T-helper 1 cell (primary cell): ENCODE measurements at regions not wholly inside any gene's neighbourhood (a gene's known extent, or its start where the extent isn't known, plus 50 kb on each side); places are given as distances from the start of the nearest gene placed in this dataset.
"Not testable (repeated sequence)": the region's sequence is repeated elsewhere in the genome, so short reads cannot be mapped to it uniquely, and the experiment has no call there.

ENCODE experiments used
- DNase-seq, 5 donors: peaks; one replicate each; pipeline ENCODE4 v3.0.0-alpha.2; 2012 to 2020

DNA sequence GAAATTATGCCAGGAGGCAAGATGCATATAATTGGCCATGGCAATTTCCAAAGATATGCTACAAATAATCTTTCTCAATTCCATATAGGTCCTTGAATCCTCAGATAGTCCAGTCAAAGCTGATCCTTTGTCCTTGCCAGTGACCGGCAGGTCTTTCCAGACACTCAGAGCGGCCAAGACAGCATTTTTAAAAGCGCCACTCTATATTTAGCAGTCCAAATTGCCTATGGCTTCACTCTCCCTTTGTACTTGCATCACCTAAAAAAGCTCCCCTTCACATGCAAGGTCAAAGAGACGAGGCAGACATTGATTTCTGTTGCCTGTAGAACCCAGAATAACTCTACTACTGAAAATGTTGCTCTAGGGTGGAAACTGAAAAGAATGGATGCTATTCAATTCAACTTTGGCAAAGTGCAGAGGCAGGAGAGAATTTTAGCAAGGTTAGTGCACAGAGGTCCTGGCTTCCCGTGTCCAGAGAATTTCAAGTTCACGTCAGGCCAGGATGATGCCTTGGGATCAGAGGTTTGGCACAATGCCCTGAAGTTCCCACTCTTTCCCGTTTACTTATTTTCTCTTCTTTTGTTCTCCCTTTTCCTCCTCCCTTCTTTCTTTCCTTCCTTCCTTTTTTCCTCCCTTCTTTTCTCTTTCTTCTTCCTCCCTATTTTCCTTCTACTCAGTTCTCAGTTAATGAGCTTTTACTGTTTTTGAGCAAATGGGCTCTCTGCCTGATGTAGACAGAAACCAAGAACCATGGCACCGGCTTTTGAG lies 108.5 kb downstream of the KCNK1 start:
- DNase-seq = no peak

DNA sequence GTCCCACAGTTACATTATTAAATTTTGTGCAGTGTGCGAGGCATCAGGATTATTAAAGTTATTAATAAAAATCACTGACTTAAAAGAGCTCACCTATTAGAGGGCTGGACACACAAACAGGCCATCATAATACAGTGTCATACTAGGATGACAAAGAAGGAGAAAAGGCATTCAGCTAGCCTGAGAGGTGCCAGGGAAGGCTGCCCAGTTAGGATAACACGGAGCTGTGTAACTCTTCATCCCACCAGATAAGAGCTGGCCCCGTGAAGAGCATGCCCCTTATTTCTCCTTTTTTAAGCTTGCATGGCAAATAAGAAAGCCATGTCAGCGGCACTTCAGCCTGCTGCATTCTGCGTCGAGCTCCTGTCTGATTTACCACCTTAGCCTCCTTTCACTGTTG lies 109.5 kb downstream of the KCNK1 start:
- no peak for DNase-seq

DNA sequence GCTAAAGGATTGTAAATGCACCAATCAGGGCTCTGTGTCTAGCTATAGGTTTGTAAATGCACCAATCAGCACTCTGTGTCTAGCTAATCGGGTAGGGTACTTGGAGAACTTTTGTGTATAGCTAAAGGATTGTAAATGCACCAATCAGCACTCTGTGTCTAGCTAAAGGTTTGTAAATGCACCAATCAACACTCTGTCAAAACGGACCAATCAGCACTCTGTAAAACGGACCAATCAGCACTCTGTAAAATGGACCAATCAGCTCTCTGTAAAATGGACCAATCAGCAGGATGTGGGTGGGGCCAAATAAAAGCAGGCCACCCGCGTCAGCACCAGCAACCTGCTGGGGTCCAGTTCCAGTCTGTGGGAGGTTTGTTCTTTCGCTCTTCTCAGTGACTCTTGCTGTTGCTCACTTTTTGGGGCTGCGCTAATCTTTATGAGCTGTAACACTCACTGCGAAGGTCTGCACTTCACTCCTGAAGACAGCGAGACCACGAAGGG lies 110.3 kb downstream of the KCNK1 start:
- DNase-seq = not testable (repeated sequence)

DNA sequence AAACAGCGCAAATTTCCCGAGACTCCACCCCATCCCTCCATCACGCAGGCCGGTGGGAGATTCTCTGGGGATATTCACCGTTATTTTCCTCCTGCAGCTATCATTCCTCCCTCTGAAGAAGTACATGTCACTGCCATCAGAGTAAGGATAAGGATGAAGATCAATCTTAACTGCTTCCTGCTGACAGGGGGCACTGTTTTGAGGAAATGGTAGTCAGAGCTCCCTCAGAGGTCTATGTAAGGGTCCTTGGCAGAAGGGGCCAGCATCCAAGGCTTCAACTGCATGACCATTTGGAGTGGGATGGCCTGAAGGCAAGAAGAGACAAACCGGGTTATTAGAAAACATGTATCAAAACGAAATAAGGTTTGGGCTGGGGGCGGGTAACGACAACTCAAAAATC lies 111.5 kb downstream of the KCNK1 start:
- DNase-seq = no peak

DNA sequence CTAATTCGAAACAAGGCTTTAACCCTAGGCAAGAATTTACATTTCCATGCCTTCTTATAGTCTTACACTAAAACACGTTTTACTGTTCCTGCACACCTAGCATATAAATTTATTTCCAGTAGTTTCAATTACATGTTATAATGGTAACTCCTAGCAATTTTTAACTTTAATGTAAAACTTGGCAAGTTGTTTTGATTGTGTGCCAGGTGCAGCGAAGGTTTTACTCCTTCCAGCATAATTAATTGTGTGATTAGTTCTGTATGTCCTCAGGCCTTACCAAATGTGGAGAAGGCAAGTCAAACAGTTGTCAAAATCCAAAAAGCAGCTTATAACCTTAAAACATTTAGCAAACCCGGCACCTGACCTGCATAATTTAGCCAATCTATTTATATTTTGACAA lies 114.8 kb downstream of the KCNK1 start:
- DNase-seq = no peak

DNA sequence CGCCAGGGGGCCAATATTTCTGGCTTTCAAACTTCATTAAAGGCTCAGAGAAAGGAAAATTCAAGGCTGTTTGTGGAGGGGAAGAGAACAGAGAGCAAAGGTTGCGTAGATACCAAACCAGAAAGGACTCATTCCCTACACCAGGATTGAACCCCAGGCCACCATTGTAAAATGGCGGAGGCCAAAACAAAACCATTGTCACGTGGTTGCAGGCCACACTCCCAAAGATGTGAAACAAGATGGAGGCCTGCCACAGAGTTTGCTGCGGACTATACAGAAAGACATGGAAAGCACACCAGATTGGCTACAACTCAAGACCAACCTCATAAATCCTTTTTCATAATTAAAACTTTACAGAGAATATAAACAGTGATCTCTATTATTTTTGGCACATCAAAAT lies 116.5 kb downstream of the KCNK1 start:
- DNase-seq = no peak

DNA sequence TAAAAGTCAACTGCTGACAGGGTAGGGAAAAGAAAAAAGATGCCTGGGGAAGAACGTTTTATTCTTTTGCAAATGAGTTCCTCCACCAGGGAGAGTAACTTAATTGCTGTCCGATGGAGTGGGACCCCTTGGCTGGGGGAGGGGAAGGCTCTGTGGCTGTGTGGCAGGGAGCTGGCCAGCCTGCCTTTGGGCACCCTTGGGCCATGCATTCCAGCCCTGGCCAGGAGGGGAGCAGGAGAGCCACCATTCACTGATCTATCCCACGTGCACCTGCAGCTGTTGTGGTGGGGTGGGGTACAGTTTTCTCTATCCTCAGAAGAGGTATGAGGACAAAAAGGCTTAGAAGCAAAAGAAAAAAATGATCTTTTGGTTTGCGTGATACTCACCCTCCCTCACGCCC lies 116.9 kb downstream of the KCNK1 start:
- no peak for DNase-seq

DNA sequence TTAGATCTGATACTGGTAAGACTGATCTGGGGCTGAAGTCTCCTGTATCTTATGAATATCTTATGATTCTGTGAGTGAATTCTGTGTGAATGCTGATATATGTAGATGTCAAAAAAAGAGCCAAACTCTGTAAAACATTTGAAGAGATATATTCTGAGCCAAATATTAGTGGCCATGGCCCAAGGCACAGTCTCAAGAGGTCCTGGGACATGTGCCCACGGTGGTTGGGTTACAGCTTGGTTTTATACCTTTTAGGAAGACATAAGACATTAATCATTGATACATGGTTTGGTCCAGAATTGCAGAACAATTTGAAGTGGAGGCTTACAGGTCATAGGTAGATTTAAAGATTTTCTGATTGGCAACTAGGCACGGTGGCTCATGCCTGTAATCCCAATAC lies 118.3 kb downstream of the KCNK1 start:
- DNase-seq = no peak

DNA sequence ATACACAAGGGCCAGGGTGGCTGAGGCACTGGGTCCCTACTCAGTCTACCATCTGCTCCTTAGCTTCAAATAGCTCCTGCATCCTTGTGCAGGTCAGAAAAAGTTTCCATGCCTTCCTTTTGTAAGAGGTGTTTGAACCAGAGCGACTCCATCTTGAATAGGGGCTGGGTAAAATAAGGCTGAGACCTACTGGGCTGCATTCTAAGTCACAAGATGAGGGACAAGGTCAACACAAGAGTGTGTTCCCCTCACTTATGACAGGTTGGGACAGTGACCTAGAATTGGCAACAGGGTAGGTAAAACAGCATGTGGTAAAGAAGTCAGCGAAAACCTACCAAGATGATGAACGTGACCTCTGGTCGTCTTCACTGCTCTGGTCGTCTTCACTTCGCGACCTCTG lies 120.5 kb downstream of the KCNK1 start:
- no peak for DNase-seq

DNA sequence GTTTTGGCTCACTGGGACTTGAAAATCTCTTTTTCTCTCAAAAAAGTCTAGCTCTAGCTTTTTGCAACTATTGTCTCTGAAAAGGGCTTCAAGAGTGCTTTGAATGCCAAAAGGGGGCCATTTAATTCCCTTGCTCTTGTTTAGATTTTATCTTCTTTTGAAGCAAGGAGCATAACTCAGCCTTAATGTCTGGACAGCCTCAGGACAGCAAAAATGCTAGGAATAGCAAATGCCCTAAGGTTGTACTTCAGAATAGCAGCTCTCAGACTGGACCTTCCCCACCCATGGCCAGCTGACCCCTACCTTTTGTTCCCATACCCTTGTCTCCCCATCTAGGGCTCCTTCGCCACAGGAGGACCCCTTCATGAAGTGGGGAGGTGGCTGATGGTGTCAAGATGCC lies 121.4 kb downstream of the KCNK1 start:
- no peak for DNase-seq

DNA sequence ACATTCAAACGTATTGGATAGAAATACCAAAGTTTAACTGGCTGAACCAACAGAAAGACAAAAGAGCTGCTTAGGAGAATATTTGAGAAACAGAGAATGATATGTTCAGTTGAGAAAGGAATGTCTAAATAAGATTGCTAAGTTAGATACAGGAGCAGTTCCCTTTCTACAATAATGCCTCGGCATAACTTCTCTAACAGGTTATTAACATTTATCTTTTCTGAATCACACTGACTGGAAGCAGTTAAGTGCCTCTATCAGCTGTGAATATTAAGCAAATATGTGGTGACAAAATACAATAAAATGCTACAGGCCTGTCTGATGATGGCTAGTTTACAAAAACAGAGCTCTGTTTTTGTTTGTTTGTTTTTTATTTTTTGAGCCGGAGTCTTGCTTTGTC lies 121.9 kb downstream of the KCNK1 start:
- no peak for DNase-seq

DNA sequence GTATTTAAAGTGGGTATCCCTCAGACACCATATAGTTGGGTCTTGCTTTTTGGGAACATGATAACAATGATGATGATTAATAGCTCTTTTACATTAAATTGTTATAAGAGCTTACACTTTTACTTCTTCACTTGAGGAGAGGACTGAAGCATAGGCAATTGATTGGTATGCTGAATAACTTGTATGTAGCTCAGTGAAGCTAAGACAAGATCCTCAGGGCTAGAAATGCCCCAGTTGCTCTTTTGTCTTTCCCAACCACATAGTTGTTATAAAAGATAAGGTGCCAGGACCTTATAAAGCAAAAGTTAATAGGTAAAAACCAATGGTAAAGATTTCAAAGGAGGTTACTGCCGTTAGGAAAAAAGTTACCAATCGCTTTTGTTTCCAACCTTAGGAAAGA lies 123.4 kb downstream of the KCNK1 start:
- DNase-seq = no peak

DNA sequence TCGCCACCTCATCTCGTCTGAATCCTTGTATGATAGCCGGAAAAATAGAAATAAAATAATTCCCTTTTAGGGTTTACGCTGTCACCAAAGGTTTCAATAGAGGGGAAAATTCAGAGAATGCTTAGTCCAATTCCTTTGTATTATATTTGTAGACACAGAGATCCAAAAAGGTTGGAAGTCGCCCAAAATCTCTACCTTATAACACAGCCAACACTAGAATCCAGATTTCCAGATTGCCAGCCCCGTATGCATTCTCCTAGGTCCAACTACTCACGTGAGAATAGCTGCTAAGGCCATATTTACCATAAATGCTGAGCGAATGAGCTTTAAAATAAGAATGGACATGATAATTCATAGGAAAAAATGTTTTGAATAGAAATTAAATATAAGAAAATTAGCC lies 124.5 kb downstream of the KCNK1 start:
- DNase-seq = no peak

DNA sequence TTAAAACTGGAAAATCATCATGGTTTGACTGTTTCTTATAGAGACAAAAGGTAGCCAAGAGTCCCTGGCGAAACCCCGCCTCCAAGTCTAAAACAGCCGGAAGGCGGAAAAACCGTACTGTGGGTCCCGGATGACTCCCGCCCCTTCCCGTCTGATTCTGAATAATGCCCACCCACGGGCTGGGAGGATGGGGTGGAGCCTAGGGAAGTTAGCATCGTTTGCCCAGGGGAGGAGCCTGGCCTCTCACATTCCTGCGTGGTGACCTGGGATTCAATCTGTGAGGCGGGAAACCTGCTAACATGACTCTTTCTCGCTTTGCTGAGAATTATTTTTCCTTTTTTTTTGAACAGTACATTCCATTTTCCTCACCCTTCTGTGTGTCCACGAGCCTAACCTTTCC lies 124.9 kb downstream of the KCNK1 start:
- no peak for DNase-seq

DNA sequence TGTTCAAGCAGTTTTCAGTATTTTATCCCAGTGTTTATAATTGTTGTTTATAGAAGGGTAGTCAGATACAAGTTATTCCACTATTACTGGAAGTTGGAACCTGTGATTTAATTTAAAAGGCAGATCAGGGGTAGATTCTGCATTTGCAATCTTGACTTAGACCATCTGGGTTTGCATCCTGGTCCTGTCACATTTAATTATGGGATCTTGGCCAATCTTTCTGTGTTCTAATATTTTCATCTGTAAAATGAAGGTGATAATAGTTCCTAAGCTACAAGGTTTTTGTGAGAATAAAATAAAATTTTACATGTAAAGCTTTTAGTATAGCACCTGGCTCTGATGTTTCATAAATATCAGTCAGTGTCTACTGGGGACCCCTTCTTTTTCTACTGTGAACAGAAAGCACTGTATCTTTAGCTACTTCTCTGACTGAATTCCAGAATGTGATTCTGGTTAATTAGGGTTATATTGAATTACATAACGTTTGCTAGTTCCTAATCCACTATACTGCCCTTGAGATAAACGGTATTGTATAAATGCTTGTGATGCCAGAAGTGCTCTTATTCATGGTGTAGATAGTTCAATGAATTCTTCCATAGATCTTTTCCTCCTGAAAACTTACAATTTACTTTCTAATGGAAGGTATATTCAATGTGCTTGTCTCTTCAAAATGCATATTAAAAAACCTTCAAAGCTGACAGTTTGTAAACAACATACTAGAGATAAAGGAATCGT lies 131.0 kb downstream of the KCNK1 start:
- DNase-seq = no peak

DNA sequence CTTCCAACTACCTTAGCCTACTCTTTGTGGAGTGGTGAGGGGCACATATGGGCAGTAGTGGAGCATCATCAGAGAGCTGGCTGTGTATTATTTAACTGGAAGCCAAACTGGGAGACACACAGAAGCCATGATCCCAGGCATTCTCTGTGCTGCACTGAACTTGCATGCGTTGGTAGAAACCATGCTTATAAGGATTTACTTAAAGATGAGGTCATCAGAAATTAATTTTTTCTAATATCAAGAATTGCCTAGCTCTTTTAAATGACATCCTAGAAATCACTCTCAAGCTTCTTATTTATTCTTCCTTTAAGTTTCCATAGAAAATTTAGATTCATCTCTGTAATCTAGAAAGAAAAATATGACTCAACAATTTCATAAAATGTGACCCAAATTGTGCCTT lies 136.2 kb downstream of the KCNK1 start:
- no peak for DNase-seq

DNA sequence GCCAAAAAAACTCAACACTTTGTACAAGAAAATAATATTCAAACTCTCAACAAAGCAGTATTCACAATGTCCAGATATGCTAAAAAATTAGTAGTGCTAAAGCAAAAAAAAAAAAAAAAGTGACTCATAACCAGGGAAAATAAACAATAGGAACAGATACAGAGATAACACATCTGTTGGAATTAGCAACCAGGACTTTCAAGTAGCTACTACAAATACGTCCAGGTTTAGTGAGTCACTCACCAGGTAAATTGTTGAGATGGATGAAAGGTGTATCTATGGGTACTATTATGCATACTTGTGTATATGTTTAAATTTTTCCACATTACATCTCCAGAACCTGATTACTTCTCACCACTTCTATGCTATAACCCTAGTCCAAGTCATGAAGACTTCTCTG lies 144.8 kb upstream of the SLC35F3 start:
- no peak for DNase-seq

DNA sequence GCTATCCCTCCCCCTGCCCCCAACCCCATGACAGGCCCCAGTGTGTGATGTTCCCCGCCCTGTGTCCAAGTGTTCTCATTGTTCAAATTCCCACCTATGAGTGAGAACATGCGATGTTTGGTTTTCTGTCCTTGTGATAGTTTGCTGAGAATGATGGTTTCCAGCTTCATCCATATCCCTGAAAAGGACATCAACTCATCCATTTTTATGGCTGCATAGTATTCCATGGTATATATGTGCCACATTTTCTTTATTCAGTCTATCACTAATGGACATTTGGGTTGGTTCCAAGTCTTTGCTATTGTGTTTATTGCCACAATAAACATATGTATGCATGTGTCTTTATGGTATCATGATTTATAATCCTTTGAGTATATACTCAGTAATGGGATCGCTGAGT lies 140.2 kb upstream of the SLC35F3 start:
- DNase-seq = not testable (repeated sequence)

DNA sequence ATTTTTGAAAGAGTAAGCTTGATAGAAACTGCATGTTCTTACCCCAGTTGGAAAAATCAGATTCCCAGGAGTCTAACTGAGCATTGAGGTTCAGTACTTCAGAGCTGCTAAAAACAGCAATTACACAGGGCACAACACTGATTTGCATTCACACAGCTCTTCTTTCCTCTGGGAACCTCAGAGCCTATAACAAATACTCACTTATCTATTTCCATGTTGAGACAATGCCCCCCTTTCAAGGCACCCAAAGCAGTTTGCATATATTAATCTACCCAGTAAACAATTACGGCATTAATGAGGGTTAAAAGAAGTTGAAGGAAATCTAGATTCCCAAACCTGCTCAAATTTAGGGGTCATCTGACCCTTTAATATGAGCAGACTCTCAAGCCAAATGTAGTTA lies 126.9 kb upstream of the SLC35F3 start:
- DNase-seq = no peak

DNA sequence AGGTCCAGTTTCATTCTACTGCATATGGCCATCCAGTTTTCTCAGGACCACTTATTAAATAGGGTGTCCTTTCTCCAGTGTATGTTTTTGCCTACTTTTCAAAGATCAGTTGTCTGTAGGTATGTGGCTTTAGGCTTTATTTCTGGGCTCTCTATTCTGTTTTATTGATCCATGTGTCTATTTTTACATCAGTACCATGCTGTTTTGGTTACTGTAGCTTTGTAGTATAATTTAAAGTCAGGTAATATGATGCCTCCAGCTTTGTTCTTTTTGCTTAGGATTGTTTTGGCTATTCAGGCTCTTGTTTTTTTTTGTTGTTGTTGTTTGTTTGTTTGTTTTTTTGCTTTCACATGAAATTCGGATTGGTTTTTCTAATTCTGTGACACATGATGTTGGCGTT lies 124.4 kb upstream of the SLC35F3 start:
- no peak for DNase-seq

DNA sequence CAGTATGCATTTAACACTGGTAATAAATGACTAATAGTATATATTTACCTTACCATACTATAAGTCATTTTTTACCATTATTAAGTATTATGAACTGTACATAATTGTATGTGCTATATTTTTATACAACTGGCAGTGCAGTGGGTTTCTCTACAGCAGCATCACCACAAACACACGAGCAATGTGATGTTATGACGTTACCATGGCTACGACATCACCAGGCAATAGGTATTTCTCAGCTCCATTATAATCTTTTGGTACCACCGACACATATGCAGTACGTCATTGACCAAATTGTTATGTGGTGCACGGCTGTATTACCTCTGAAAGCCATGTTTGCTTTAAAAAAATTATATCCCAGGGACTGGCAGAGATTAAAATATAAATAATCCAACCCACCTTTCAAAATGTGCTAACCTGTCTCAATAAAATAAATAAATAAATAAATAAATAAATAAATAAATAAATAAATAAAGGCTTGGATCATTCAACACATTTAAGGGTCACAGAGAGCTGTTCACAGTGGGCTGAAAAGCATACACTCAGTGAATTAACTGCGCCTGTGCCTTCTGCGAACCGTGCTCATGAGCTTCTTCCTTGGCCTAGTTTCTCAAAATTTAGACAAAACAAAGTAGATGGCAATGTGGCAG lies 121.4 kb upstream of the SLC35F3 start:
- DNase-seq = no peak

DNA sequence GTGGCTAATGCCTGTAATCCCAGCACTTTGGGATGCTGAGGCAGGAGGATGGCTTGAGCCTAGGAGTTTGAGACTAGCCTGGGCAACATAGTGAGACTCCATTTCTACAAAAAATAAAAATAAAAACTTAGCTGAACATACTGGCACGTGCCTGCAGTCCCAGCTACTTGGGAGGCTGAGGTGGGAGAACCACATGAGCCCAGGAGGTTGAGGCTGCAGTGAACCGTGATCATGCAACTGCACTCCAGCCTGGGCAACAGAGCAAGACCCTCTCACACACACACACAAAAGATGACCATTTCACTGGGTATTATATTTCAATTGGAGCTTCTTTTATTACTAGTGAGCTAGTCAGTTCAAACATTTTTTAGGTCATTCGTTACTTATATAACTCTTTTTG lies 116.9 kb upstream of the SLC35F3 start:
- no peak for DNase-seq

DNA sequence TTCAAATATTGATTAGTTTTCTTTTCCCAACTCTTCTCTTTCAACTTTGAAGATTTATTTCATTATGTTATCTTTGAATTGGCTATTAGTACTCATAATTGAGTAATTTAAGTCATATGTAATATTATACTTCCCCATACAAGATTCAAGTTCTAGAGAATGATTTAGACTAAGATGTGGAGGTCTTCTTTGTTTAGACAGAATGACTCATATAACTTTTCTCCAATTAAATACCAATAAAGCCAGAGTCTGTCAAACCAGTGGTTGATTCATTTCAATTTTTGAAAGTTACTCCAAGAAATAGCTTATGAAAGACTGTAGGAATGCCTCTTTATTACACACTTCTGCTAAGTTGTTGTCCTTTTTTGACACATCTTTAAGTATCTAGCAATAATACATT lies 115.8 kb upstream of the SLC35F3 start:
- DNase-seq = no peak

DNA sequence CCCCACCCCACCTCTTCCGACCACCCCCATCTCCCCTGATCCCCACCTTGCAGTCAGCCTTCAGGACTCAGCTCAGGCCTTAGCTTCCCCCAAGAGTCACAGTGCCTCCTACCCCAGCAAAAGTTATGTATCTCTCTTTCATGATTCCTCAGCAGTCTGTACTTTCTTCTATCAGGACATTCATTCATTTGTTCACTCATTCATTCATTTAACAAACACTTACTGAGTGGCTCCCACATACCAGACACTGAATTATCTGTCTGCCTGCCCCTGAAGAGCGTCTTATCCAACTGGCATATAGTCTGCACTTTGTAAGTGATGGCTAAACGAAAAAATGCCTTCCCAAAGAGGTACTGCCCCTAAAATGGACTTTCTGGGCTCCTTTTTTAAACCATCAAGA lies 114.4 kb upstream of the SLC35F3 start:
- no peak for DNase-seq
